B cell (primary cell): ENCODE measurements at regions not wholly inside any gene's neighbourhood (a gene's known extent, or its start where the extent isn't known, plus 50 kb on each side); places are given as distances from the start of the nearest gene placed in this dataset.

Source experiments
- EZH2 ChIP-seq: IDR thresholded peaks from 2 replicates; pipeline ENCODE4 v1.6.1; 2012; ENCODE audit warnings: borderline replicate concordance, low read depth, mild to moderate bottlenecking, moderate library complexity, low read length; ENCODE audit not compliant: insufficient read depth, poor library complexity, severe bottlenecking
- TF ChIP-seq, protein P1 (sequence below): fragments of 200-600 bp; IDR thresholded peaks from one replicate; pipeline ENCODE4 v1.8.0; 2022; ENCODE audit warnings: antibody characterized with exemption, mild to moderate bottlenecking

- TF ChIP-seq, protein P1, sequence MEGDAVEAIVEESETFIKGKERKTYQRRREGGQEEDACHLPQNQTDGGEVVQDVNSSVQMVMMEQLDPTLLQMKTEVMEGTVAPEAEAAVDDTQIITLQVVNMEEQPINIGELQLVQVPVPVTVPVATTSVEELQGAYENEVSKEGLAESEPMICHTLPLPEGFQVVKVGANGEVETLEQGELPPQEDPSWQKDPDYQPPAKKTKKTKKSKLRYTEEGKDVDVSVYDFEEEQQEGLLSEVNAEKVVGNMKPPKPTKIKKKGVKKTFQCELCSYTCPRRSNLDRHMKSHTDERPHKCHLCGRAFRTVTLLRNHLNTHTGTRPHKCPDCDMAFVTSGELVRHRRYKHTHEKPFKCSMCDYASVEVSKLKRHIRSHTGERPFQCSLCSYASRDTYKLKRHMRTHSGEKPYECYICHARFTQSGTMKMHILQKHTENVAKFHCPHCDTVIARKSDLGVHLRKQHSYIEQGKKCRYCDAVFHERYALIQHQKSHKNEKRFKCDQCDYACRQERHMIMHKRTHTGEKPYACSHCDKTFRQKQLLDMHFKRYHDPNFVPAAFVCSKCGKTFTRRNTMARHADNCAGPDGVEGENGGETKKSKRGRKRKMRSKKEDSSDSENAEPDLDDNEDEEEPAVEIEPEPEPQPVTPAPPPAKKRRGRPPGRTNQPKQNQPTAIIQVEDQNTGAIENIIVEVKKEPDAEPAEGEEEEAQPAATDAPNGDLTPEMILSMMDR: no peak
- no peak for TF ChIP-seq EZH2
Measured at GRCh38 chr18:10346749-10347415, 107.6 kb upstream of the APCDD1 start.
